GM19240 (cell line): ENCODE measurements at regions not wholly inside any gene's neighbourhood (a gene's known extent, or its start where the extent isn't known, plus 50 kb on each side); places are given as distances from the start of the nearest gene placed in this dataset.
"Not testable (repeated sequence)": the region's sequence is repeated elsewhere in the genome, so short reads cannot be mapped to it uniquely, and the experiment has no call there.

Experiments
- DNase-seq: peaks from one replicate; pipeline ENCODE4 v3.0.0; 2011; ENCODE audit warnings: low spot score; ENCODE audit not compliant: insufficient read length

- not testable (repeated sequence) for DNase-seq
Observed at GRCh38 chr21:8757399-8758093, 1763.8 kb upstream of the TPTE start.

GRCh38 chr21:8758921-8759367 is 1762.4 kb upstream of the TPTE start:
- DNase-seq = peak; percentile 0

- not testable (repeated sequence) for DNase-seq
Observed at GRCh38 chr21:8762241-8762640, 1759.1 kb upstream of the TPTE start.

DNA sequence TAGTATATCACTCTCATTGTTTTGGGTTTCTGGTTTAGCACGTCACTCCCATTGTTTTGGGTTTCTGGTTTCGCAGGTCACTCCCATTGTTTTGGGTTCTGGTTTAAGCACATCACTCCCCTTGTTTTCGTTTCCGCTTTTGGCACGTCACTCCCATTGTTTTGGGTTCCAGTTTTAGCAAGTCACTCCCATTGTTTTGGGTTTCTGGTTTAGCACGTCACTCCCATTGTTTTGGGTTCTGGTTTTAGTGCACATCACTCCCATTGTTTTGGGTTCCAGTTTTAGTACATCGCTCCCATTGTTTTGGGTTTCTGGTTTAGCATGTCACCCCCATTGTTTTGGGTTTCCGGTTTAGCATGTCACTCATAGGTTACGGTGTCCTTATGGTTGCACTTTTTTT is 1757.0 kb upstream of the TPTE start:
- DNase-seq = not testable (repeated sequence)

DNA sequence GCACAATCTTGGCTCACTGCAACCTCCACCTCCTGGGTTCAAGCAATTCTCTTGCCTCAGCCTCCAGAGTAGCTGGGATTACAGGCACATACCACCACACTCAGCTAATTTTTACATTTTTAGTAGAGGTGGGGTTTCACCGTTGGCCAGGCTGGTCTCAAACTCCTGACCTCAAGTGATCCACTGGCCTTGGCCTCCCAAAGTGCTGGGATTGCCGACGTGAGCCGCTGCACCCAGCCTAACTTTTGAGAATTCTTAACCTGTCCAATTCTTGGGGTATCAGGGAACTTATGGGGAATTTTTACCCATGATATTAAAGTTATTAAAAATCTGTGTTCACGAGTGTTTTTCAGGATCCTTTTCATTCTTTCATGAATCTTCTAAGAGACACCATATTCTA is 1755.2 kb upstream of the TPTE start:
- not testable (repeated sequence) for DNase-seq

- DNase-seq = not testable (repeated sequence)
Observed at GRCh38 chr21:8772910-8773514, 1748.4 kb upstream of the TPTE start.

DNA sequence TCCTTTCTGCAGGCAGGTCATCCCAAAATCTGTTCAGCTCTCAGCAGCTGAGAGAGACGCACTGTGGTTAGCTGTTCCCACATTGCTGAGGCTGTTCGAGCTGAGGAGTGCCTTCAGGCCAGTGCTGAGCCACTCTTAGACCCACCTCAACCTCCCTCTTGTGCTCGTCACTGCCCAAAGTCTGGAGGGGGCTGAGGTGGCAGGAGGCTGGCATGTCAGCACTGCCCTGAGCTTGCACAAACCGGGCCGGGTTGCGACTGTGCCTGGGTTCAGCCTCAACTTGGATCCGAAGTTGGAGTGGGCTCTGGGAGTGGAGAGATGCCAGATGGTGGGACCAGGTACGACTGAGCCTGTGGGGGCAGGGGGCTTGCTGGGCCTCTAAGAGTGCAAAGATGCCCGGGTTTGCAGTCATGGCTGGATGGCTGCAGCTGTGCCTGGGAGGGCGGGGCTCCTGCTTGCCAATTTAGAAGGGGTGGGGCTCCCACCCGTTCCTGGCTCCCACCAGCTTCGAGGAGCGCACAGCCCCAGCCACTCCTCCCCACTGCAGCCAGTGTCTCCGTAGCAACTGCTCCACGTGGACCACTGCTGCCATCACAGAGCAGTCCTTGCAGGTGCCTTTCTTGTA is 1745.7 kb upstream of the TPTE start:
- not testable (repeated sequence) for DNase-seq

- DNase-seq = not testable (repeated sequence)
Observed at GRCh38 chr21:8777260-8777659, 1744.1 kb upstream of the TPTE start.

- not testable (repeated sequence) for DNase-seq
Observed at GRCh38 chr21:8778323-8779085, 1742.9 kb upstream of the TPTE start.

- not testable (repeated sequence) for DNase-seq
Observed at GRCh38 chr21:8812840-8813239, 1708.5 kb upstream of the TPTE start.

- not testable (repeated sequence) for DNase-seq
Observed at GRCh38 chr21:8834264-8834663, 1687.1 kb upstream of the TPTE start.
